OCI-LY1 (cell line): ENCODE measurements at regions not wholly inside any gene's neighbourhood (a gene's known extent, or its start where the extent isn't known, plus 50 kb on each side); places are given as distances from the start of the nearest gene placed in this dataset.

Experiments
- H2AFZ ChIP-seq: fragments of 200-600 bp; sonication (generic), shearing (Covaris generic); 2 replicates; pipeline ENCODE4 v1.6.0; 2014; ENCODE audit warnings: antibody characterized with exemption, mild to moderate bottlenecking, low read length
- H3F3A ChIP-seq: fragments of 200-600 bp; sonication (generic), shearing (Covaris generic); 2 replicates; pipeline ENCODE4 v1.6.0; 2014; ENCODE audit warnings: mild to moderate bottlenecking, antibody characterized with exemption, low read length, moderate library complexity; ENCODE audit not compliant: insufficient read depth
- H3K27ac ChIP-seq: fragments of 200-600 bp; sonication (generic); 2 replicates; pipeline ENCODE4 v1.5.1; 2014; ENCODE audit warnings: low read length, mixed run types, mild to moderate bottlenecking, low read depth; ENCODE audit not compliant: poor library complexity, severe bottlenecking
- H3K27me3 ChIP-seq: fragments of 200-600 bp; sonication (generic); 2 replicates; pipeline ENCODE4 v1.6.0; 2014; ENCODE audit warnings: antibody characterized with exemption, mild to moderate bottlenecking, low read length, moderate library complexity; ENCODE audit not compliant: insufficient read depth
- H3K36me3 ChIP-seq: fragments of 200-600 bp; sonication (generic); 2 replicates; pipeline ENCODE4 v1.6.1; 2014; ENCODE audit warnings: mild to moderate bottlenecking, antibody characterized with exemption, low read length, moderate library complexity, mixed read lengths; ENCODE audit not compliant: insufficient read depth
- H3K4me1 ChIP-seq: fragments of 200-600 bp; sonication (generic); 2 replicates; pipeline ENCODE4 v1.5.1; 2014; ENCODE audit warnings: mild to moderate bottlenecking, low read length, moderate library complexity; ENCODE audit not compliant: insufficient read depth, severe bottlenecking
- H3K4me2 ChIP-seq: fragments of 200-600 bp; sonication (generic), shearing (Covaris generic); 2 replicates; pipeline ENCODE4 v1.6.1; 2014; ENCODE audit warnings: low read length
- H3K4me3 ChIP-seq: fragments of 200-600 bp; sonication (generic); 2 replicates; pipeline ENCODE4 v1.5.1; 2014; ENCODE audit warnings: low read length, low read depth, mild to moderate bottlenecking, mixed read lengths; ENCODE audit not compliant: poor library complexity, severe bottlenecking
- H3K79me2 ChIP-seq: fragments of 200-600 bp; shearing (Covaris generic); 2 replicates; pipeline ENCODE4 v1.6.1; 2016; ENCODE audit warnings: mixed run types, low read length, mixed read lengths; ENCODE audit not compliant: insufficient read depth
- H3K9ac ChIP-seq: fragments of 200-600 bp; sonication (generic), shearing (Covaris generic); 2 replicates; pipeline ENCODE4 v1.6.1; 2014; ENCODE audit warnings: mild to moderate bottlenecking, low read length, mixed read lengths
- H3K9me2 ChIP-seq: fragments of 200-600 bp; sonication (generic), shearing (Covaris generic); 2 replicates; pipeline ENCODE4 v1.6.1; 2014; ENCODE audit warnings: low read depth, mild to moderate bottlenecking, low read length, mixed read lengths
- H3K9me3 ChIP-seq: fragments of 200-600 bp; shearing (Covaris generic); 2 replicates; pipeline ENCODE4 v1.6.1; 2014; ENCODE audit warnings: low read length, mixed read lengths
- H4K20me1 ChIP-seq: fragments of 200-600 bp; sonication (generic), shearing (Covaris generic); 2 replicates; pipeline ENCODE4 v1.6.0; 2016; ENCODE audit warnings: mild to moderate bottlenecking, low read length; ENCODE audit not compliant: insufficient read depth
- EZH2 ChIP-seq: fragments of 200-600 bp; sonication (generic), shearing (Covaris generic); IDR thresholded peaks from 2 replicates; pipeline ENCODE4 v1.8.0; 2017; ENCODE audit warnings: borderline replicate concordance, mixed run types, mild to moderate bottlenecking, antibody characterized with exemption, low read length, moderate library complexity, mixed read lengths
- TF ChIP-seq, protein P1 (sequence below): fragments of 200-600 bp; sonication (generic), shearing (Covaris generic); IDR thresholded peaks from 2 replicates; pipeline ENCODE4 v1.5.1; 2017; ENCODE audit warnings: mild to moderate bottlenecking, antibody characterized with exemption, low read length, moderate library complexity, mixed read lengths

DNA sequence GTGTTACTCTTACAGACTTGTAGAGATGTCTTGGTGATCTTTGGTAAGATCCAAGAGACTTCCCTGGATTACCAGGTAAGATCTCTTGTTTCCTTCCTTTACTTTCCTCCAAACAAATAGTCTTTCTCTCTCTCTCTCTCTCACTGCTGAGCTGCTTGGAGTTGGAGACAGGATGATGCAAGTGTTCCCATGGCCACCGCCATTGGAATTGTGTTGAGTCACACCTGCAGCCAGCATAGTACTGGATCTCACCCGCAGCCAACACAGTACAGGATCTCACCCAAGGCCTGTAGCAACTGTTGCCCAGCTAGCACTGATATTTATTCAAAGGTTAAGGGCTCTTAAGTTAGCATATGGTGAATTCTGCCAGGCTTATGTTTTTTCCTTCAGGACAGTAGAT lies 1080.9 kb downstream of the FAT4 start:
- no peaks in the 10 kb centered on the region for H3K27me3 ChIP-seq
- H3K9ac ChIP-seq: no peak overlapping the region
- H3K4me3 ChIP-seq: no peak overlapping the region
- H3F3A ChIP-seq: no peaks in the 10 kb centered on the region
- H2AFZ ChIP-seq: no peak overlapping the region
- no peaks in the 10 kb centered on the region for H4K20me1 ChIP-seq
- H3K9me3 ChIP-seq: no peaks in the 10 kb centered on the region
- H3K4me1 ChIP-seq: no peaks in the 10 kb centered on the region
- no peak overlapping the region for H3K27ac ChIP-seq
- no peaks in the 10 kb centered on the region for H3K9me2 ChIP-seq
- H3K36me3 ChIP-seq: no peaks in the 10 kb centered on the region
- no peaks in the 10 kb centered on the region for H3K79me2 ChIP-seq
- no peak for TF ChIP-seq EZH2
- TF ChIP-seq, protein P1, sequence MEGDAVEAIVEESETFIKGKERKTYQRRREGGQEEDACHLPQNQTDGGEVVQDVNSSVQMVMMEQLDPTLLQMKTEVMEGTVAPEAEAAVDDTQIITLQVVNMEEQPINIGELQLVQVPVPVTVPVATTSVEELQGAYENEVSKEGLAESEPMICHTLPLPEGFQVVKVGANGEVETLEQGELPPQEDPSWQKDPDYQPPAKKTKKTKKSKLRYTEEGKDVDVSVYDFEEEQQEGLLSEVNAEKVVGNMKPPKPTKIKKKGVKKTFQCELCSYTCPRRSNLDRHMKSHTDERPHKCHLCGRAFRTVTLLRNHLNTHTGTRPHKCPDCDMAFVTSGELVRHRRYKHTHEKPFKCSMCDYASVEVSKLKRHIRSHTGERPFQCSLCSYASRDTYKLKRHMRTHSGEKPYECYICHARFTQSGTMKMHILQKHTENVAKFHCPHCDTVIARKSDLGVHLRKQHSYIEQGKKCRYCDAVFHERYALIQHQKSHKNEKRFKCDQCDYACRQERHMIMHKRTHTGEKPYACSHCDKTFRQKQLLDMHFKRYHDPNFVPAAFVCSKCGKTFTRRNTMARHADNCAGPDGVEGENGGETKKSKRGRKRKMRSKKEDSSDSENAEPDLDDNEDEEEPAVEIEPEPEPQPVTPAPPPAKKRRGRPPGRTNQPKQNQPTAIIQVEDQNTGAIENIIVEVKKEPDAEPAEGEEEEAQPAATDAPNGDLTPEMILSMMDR: no peak
- no peak overlapping the region for H3K4me2 ChIP-seq

DNA sequence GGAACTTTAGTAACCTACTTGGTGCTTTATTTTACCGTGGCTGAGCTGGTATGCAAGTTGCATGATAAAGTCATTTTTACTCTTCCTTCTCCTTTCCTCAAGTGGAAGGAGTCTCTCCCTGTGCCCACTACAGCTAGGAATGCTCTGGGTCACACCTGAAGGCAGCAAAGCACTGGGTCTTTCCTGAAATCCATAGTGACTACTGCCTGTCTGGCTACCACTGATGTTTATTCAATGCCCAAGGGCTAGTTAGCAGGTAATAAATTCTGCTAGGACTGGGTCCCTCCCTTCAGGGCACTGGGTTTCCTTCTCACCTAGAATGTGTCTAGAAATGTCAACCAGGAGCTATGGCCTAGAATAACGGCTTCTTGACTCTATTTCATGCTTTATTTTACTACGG lies 1081.4 kb downstream of the FAT4 start:
- Histone ChIP-seq H3K27me3 (no peaks in the 10 kb centered on the region), H3K4me1 (no peaks in the 10 kb centered on the region), H3K27ac (no peak overlapping the region), H3K79me2 (no peaks in the 10 kb centered on the region), H3K9me2 (no peaks in the 10 kb centered on the region), H3K36me3 (no peaks in the 10 kb centered on the region), H3K4me2 (no peak overlapping the region), H3K4me3 (no peak overlapping the region), H4K20me1 (no peaks in the 10 kb centered on the region), H3K9me3 (no peaks in the 10 kb centered on the region), H2AFZ (no peak overlapping the region), H3F3A (no peaks in the 10 kb centered on the region), H3K9ac (no peak overlapping the region)
- TF ChIP-seq, protein P1: no peak
- no peak for TF ChIP-seq EZH2

DNA sequence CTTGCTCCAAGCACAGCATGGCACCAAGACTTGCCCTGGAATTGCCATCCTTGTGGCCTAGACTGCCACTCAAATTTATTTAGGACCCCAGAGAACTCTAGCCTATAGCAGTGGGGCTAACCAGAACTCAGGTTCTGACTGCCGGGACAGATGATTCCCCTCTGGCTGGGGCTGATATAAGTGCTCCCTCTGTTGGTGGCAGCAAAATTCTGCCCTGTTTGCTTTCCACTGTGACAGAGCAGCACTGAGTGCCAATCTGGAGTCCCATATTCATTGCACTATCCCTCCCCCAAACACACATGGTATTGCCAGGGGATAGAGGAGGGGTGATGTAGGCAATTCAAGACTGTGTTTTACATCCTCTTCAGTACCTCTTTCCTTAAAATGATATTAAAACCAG lies 1081.9 kb downstream of the FAT4 start:
- H3K4me1 ChIP-seq: no peaks in the 10 kb centered on the region
- no peaks in the 10 kb centered on the region for H4K20me1 ChIP-seq
- H3K9me2 ChIP-seq: no peaks in the 10 kb centered on the region
- no peaks in the 10 kb centered on the region for H3K27me3 ChIP-seq
- H3K9ac ChIP-seq: no peak overlapping the region
- no peaks in the 10 kb centered on the region for H3K79me2 ChIP-seq
- H3K36me3 ChIP-seq: no peaks in the 10 kb centered on the region
- no peak overlapping the region for H3K4me3 ChIP-seq
- H3K9me3 ChIP-seq: no peaks in the 10 kb centered on the region
- no peak overlapping the region for H3K27ac ChIP-seq
- TF ChIP-seq, protein P1: peak; percentile 41
- no peak for TF ChIP-seq EZH2
- H3K4me2 ChIP-seq: no peak overlapping the region
- H2AFZ ChIP-seq: no peak overlapping the region
- H3F3A ChIP-seq: no peaks in the 10 kb centered on the region
